ENCODE measurements at regions not wholly inside any gene's neighbourhood (a gene's known extent, or its start where the extent isn't known, plus 50 kb on each side); places are given as distances from the start of the nearest gene placed in this dataset.

DNA sequence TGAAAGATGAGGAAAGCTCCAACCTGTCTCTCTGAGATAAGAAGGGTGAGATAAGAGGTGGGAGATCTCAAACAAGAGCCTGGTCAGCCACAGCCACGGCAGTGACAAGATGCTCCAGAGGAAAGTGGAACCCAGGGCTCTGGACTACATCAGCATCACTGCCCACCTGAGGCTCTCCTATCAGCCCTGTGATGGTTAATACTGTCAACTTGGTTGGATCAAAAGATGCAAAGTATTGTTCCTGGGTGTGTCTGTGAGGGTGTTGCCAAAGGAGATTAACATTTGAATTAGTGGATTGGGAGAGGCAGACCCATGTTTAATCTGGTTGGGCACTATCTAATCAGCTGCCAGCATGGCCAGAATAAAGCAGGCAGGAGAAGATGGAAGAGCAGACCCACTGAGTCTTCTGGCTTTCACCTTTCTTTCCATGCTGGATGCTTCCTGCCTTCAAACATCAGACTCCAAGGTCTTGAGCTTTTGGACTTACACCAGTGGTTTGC is 476.6 kb upstream of the NBEA start:
- no peak overlapping the region for H2BK120ac ChIP-seq (ENCODE audit: low read depth, low read length, poor library complexity, severe bottlenecking)
- H4K8ac ChIP-seq (replicated peaks; ENCODE audit: insufficient read length, low read depth, low read length) = no peak overlapping the region
- Mint-ChIP-seq H3K36me3 (ENCODE audit: insufficient read depth in 1 of 3, low read depth in 3 of 3) (no peaks in the 10 kb centered on the region), H3K9me3 (no peaks in the 10 kb centered on the region), H3K27ac (no peak overlapping the region), H3K4me3 (no peak overlapping the region), H3K27me3 (ENCODE audit: low read depth) (peaks cover 2% of the 10 kb centered on the region; the same call in 1 of the 2 replicates), H3K4me1 (peaks cover 3 to 4% of the 10 kb centered on the region in 2 experiments)
- no peak overlapping the region for H3K18ac ChIP-seq (ENCODE audit: insufficient read length, low read depth, low read length)
- H3K27ac ChIP-seq (ENCODE audit: insufficient read length, low read depth, low read length) = no peak overlapping the region
- no peak overlapping the region for H3K23ac ChIP-seq (ENCODE audit: insufficient read length, low read depth, low read length)
- no peak overlapping the region for H2BK20ac ChIP-seq (ENCODE audit: low read depth, low read length, poor library complexity, severe bottlenecking)
- no peak for DNase-seq
- no peak overlapping the region for H3K14ac ChIP-seq (ENCODE audit: insufficient read depth, low read length)
- no peak overlapping the region for H2AK5ac ChIP-seq (ENCODE audit: insufficient read length, low read length)
- TF ChIP-seq, protein P1, sequence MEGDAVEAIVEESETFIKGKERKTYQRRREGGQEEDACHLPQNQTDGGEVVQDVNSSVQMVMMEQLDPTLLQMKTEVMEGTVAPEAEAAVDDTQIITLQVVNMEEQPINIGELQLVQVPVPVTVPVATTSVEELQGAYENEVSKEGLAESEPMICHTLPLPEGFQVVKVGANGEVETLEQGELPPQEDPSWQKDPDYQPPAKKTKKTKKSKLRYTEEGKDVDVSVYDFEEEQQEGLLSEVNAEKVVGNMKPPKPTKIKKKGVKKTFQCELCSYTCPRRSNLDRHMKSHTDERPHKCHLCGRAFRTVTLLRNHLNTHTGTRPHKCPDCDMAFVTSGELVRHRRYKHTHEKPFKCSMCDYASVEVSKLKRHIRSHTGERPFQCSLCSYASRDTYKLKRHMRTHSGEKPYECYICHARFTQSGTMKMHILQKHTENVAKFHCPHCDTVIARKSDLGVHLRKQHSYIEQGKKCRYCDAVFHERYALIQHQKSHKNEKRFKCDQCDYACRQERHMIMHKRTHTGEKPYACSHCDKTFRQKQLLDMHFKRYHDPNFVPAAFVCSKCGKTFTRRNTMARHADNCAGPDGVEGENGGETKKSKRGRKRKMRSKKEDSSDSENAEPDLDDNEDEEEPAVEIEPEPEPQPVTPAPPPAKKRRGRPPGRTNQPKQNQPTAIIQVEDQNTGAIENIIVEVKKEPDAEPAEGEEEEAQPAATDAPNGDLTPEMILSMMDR (conservative IDR thresholded peaks at IDR 0.05) = no peak
- H3K9ac ChIP-seq (ENCODE audit: extremely low read depth, insufficient read length, low read length) = no peak overlapping the region
- H4K20me1 ChIP-seq (ENCODE audit: control insufficient read depth, insufficient read depth, insufficient read length) = no peaks in the 10 kb centered on the region
- H2BK15ac ChIP-seq (ENCODE audit: low read depth, low read length) = no peak overlapping the region
- H3K23me2 ChIP-seq (ENCODE audit: insufficient read length, low read depth, low read length, poor library complexity, severe bottlenecking) = no peaks in the 10 kb centered on the region
- no peak overlapping the region for H2AFZ ChIP-seq (ENCODE audit: low read length)
- WGBS (ENCODE audit: extremely low coverage, insufficient read length, low lambda C conversion rate) = no CpG with 5 or more reads among the region's 1 CpG
- no peak overlapping the region for H3T11ph ChIP-seq (ENCODE audit: low read length)
- H2BK12ac ChIP-seq (ENCODE audit: insufficient read length, low read depth, low read length) = no peak overlapping the region
- no peaks in the 10 kb centered on the region for H3K27me3 ChIP-seq (ENCODE audit: insufficient read depth, low read length)
- no peak overlapping the region for H2BK5ac ChIP-seq (ENCODE audit: insufficient read length, low read length)
- no peak overlapping the region for H3K4me2 ChIP-seq (ENCODE audit: insufficient read depth, insufficient read length, low read length)
- H4K5ac ChIP-seq (ENCODE audit: insufficient read length, low read depth, low read length) = no peak overlapping the region
- no peaks in the 10 kb centered on the region for H3K9me3 ChIP-seq (ENCODE audit: control insufficient read depth, low read depth, low read length)
- H3K79me2 ChIP-seq (ENCODE audit: insufficient read depth, low read length) = no peaks in the 10 kb centered on the region
- H3K79me1 ChIP-seq (ENCODE audit: insufficient read depth, low read depth, low read length, poor library complexity, severe bottlenecking) = no peaks in the 10 kb centered on the region
- H3K4ac ChIP-seq (ENCODE audit: low read depth, low read length) = no peak overlapping the region
- H3K4me1 ChIP-seq (ENCODE audit: insufficient read depth, low read length) = no peaks in the 10 kb centered on the region
- no peak overlapping the region for H3K56ac ChIP-seq (ENCODE audit: insufficient read length, low read depth, low read length)
- H4K91ac ChIP-seq (ENCODE audit: insufficient read length, low read depth, low read length) = no peak overlapping the region

Data from H9 (cell line).